DND-41 (cell line): ENCODE measurements at regions not wholly inside any gene's neighbourhood (a gene's known extent, or its start where the extent isn't known, plus 50 kb on each side); places are given as distances from the start of the nearest gene placed in this dataset.

ENCODE experiments used
- ATAC-seq: fragments of 200-7000 bp; cut with Tn5 transposase; 3 replicates; pipeline ENCODE4 v1.9.1; 2021; ENCODE audit warnings: low read depth; ENCODE audit not compliant: insufficient read depth
- DNase-seq: peaks from one replicate; pipeline ENCODE4 v3.0.0-alpha.2; 2020
- H2AFZ ChIP-seq: 2 replicates; pipeline ENCODE4 v1.6.0; 2012; ENCODE audit warnings: low read depth, low read length
- H3K27ac ChIP-seq: 2 replicates; pipeline ENCODE4 v1.5.1; 2012; ENCODE audit warnings: low read length, inconsistent platforms
- H3K27me3 ChIP-seq: fragments of 200-600 bp; sonication (generic); 2 replicates; pipeline ENCODE4 v1.6.0; 2012; ENCODE audit warnings: low read length, mild to moderate bottlenecking, inconsistent platforms; ENCODE audit not compliant: insufficient read depth, poor library complexity
- H3K36me3 ChIP-seq: 2 replicates; pipeline ENCODE4 v1.5.1; 2012; ENCODE audit warnings: low read length, inconsistent platforms; ENCODE audit not compliant: insufficient read depth
- H3K4me1 ChIP-seq: 2 replicates; pipeline ENCODE4 v1.5.1; 2012; ENCODE audit warnings: mild to moderate bottlenecking, low read length; ENCODE audit not compliant: insufficient read depth
- H3K4me2 ChIP-seq: 2 replicates; pipeline ENCODE4 v1.6.0; 2012; ENCODE audit warnings: mild to moderate bottlenecking, moderate library complexity, low read length, inconsistent platforms; ENCODE audit not compliant: insufficient read depth
- H3K4me3 ChIP-seq, 2 experiments: fragments of 200-600 bp in 1 of 2; shearing (Covaris generic) in 1 of 2; 2 replicates each; pipeline ENCODE4 v1.5.1; 2012 to 2016; ENCODE audit warnings: inconsistent platforms in 2 of 2, low read length in 2 of 2, mild to moderate bottlenecking in 2 of 2, low read depth in 1 of 2, moderate library complexity in 1 of 2
- H3K79me2 ChIP-seq: 2 replicates; pipeline ENCODE4 v1.6.0; 2012; ENCODE audit warnings: low read length, inconsistent platforms; ENCODE audit not compliant: insufficient read depth
- H3K9ac ChIP-seq: 2 replicates; pipeline ENCODE4 v1.6.0; 2012; ENCODE audit warnings: low read depth, mild to moderate bottlenecking, inconsistent platforms, low read length, moderate library complexity
- H3K9me3 ChIP-seq: 2 replicates; pipeline ENCODE4 v1.5.1; 2012; ENCODE audit warnings: low read length, moderate library complexity, mild to moderate bottlenecking, inconsistent platforms; ENCODE audit not compliant: insufficient read depth, severe bottlenecking
- H4K20me1 ChIP-seq: 2 replicates; pipeline ENCODE4 v1.6.0; 2012; ENCODE audit warnings: low read length; ENCODE audit not compliant: insufficient read depth
- CTCF ChIP-seq: IDR thresholded peaks from 2 replicates; pipeline ENCODE4 v1.5.1; 2012; ENCODE audit warnings: borderline replicate concordance, low read length, moderate library complexity, mild to moderate bottlenecking; ENCODE audit not compliant: poor library complexity, severe bottlenecking; ENCODE audit errors: extremely low read depth
- EZH2 ChIP-seq: IDR thresholded peaks from 3 replicates; pipeline ENCODE4 v1.6.1; 2012; ENCODE audit warnings: borderline replicate concordance, low read depth, mild to moderate bottlenecking, moderate library complexity, low read length, inconsistent platforms; ENCODE audit not compliant: severe bottlenecking

- H3K9ac ChIP-seq: no peak overlapping the region
- H2AFZ ChIP-seq: no peak overlapping the region
- H3K27ac ChIP-seq: no peak overlapping the region
- no peaks in the 10 kb centered on the region for H3K4me1 ChIP-seq
- no peaks in the 10 kb centered on the region for H4K20me1 ChIP-seq
- ATAC-seq (no peak), DNase-seq (no peak)
- H3K4me2 ChIP-seq: no peak overlapping the region
- H3K4me3 ChIP-seq: no peak overlapping the region
- H3K9me3 ChIP-seq: no peaks in the 10 kb centered on the region
- TF ChIP-seq EZH2 (no peak), CTCF (no peak)
- H3K36me3 ChIP-seq: no peaks in the 10 kb centered on the region
- no peaks in the 10 kb centered on the region for H3K79me2 ChIP-seq
- H3K27me3 ChIP-seq: no peaks in the 10 kb centered on the region
Observed at GRCh38 chr2:16325976-16326510, 339.6 kb downstream of the CYRIA start.

- Histone ChIP-seq H3K4me3 (no peak overlapping the region), H3K4me2 (no peak overlapping the region), H3K79me2 (no peaks in the 10 kb centered on the region), H3K36me3 (no peaks in the 10 kb centered on the region), H3K27ac (no peak overlapping the region), H2AFZ (no peak overlapping the region), H3K4me1 (no peaks in the 10 kb centered on the region), H3K27me3 (no peaks in the 10 kb centered on the region), H4K20me1 (no peaks in the 10 kb centered on the region), H3K9me3 (no peaks in the 10 kb centered on the region), H3K9ac (no peak overlapping the region)
- no peak for ATAC-seq
- no peak for DNase-seq
- TF ChIP-seq EZH2 (no peak), CTCF (no peak)
Observed at GRCh38 chr2:16325016-16325975, 340.3 kb downstream of the CYRIA start.

- Histone ChIP-seq H4K20me1 (no peaks in the 10 kb centered on the region), H3K4me3 (no peak overlapping the region), H3K36me3 (no peaks in the 10 kb centered on the region), H3K9ac (no peak overlapping the region), H3K27me3 (no peaks in the 10 kb centered on the region), H2AFZ (no peak overlapping the region), H3K27ac (no peak overlapping the region), H3K9me3 (no peaks in the 10 kb centered on the region), H3K79me2 (no peaks in the 10 kb centered on the region), H3K4me2 (no peak overlapping the region), H3K4me1 (no peaks in the 10 kb centered on the region)
- DNase-seq: no peak
- TF ChIP-seq CTCF (no peak), EZH2 (no peak)
- no peak for ATAC-seq
Observed at GRCh38 chr2:16324544-16324937, 341.1 kb downstream of the CYRIA start.
